Glomerular visceral epithelial cell (primary cell): ENCODE measurements at regions not wholly inside any gene's neighbourhood (a gene's known extent, or its start where the extent isn't known, plus 50 kb on each side); places are given as distances from the start of the nearest gene placed in this dataset.

Source experiments
- DNase-seq: peaks from one replicate; pipeline ENCODE4 v3.0.0-alpha.2; 2016; ENCODE audit errors: extremely low spot score

GRCh38 chr5:4228708-4229107, 633.1 kb downstream of the IRX1 start:
- DNase-seq, result no peak

DNA sequence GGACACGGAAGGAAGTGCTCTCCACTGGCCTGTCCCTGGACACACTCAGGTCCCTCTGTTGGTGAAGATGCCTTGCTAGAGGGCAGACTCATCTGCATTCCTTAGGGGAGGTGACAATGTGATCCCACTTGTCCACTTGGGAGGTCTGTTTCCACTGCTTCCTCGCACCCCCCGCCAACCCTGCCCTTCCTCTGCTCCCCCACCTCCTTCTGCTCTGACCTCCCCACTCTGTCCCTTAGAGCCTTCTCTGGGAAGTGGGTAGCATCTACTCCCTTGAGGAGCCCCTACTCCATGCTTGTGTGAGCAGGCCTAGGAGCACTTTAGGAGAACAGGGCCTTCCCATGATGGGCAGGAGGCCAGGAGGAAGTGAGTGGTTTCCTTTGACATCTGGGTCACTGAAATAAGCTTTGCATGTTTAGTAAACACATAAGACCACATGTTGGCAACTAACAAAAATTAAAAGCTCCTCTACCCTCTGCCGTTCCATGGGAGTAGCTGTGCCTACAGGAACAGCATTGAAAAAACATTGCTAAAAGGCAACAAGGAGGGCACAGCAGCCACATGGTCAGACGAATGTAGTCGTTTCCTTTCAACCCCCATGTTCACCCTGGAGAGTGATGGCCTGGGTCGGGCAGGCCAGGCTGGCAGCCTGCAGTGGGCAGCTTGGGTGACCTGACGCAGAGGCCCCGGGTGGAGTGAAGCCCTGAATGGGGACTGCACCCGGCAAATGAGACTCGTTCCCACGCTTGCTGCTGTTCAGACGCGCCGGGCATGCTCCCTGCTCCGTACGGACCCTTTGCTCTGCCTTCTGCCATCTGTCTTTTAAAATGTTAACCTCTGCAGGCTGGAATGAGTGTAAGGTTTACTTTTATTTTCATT, 634.0 kb downstream of the IRX1 start:
- DNase-seq, result no peak

DNA sequence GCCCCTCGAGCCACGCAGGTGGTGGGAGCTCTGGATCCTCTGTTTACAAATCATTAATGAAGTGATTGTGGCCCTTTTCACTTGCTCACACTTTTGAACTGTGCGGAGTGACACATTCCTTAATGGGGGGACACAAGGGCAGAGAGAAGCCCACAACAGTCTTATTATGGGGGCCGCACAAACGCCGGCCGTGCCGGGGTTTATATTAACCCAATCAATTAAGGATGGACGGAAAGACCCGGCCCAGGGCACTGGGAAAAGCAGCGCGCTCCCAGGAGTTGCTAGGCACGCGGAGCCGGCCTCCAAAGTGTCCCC, 634.8 kb downstream of the IRX1 start:
- no peak for DNase-seq

GRCh38 chr5:4230786-4231641, 635.4 kb downstream of the IRX1 start:
- no peak for DNase-seq

DNA sequence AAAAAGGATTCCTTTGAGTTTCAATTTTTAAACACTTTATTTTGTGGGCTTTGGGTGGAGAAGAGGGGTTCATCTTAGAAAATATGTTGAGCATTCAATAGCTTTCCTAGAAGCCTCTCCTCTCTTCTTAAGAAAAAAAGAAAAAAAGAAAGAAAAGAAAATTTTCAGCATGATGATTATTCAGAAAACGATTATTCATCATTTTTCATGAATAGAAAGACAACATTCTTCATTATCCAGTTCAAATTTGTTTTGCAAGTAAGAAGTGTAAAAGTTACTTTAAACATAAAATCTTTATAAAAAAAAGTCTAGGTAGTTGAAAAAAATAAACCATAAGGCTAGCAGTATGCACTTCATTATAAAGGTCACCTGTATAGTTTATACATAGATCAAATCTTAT, 636.5 kb downstream of the IRX1 start:
- DNase-seq, result no peak

- DNase-seq, result no peak
These were observed 638.0 kb downstream of the IRX1 start for GRCh38 chr5:4233671-4234070.

- no peak for DNase-seq
These were observed 648.0 kb downstream of the IRX1 start for GRCh38 chr5:4243479-4244264.

DNA sequence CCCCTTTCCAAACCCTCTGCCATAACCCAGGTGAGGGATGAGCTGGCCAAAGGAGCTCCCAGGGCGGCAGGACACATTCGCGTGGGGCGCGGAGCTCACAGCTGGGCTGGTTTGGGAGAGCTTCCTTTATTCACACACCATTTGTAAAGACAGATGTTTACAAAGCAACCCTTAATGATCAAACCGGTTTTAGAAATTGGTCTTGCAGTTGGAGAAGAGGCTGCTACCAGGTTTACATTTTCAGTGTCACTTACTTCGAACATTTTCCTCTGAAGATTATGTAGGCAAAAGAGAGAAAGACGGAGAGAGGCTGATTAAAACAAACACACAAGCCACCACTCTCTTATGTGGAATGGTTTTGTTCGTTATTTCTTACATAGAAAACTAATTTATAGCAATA, 648.7 kb downstream of the IRX1 start:
- DNase-seq, result no peak

DNA sequence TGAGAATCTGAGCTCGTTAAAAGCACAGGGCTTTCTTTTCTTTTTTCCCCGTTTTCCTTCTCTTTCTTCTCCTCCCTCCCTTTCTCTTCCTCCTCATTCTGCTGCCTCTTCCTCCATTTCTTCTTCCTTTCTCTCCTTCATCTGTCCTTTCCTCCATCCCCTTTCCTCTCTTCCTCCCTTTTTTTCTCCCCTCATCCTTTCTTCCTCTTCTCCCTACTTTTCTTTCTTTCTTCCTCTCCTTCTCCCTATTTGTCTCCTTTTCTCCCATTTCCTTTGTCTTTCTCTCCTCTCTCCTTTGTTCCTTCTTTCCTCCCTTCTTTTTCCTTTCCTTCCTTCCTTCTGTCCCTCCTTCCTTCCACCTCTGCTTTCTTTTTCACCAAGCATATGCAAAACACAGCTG, 649.4 kb downstream of the IRX1 start:
- no peak for DNase-seq

DNA sequence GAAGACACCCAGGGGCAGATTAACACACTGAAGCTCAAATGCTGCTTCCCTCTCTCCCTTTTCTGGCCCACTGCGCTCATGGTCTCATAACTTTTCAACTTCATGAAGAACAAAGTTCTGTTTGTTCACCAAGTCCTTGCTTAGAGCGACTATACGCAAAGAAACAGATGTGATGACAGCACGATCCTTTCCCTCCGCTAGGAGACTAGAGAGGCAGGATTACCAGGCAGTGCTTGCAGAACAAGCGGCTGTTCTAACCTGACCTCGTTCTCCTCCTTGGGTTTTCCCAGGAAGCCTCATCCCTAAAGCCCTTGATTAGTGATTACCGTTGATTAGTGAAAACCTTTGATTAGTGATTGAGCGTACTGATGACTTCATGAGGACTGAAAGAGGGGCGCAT, 649.9 kb downstream of the IRX1 start:
- no peak for DNase-seq

DNA sequence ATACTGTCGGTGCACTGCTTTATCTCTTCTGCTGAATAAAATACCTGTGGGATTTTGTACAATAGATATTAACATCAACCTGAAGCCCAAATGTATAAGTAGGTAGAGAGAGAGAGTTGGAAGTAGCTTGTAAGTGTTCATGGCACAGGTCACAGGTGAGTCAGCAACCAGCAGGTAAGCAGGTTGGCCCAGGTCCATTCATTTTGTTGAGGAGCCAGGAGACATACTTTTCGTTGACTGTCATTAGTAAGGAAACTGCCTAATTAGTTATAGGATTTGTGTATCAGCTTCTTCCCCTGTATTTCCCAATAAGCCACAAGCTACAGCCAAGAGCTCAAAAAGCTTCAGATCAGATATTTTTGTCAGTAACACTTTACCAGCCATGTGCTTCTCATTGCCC, 650.8 kb downstream of the IRX1 start:
- no peak for DNase-seq

DNA sequence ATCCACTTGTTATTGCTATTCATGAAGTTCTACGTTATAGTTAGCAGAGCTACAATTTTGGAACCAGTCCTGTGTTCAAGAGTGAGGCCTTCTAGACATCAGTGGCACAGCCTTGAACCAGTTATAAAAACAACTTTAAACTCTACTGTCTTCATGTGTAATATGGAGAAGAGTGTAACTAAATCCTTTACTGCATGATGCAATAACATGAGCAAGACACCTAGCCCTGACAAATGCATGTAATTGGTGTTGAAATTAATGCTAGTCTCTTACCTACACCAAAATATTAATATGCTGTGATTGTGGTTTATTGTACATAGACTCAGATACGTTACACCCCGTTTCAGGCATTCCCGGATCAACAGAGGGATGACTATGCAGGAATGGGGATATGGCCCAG, 654.6 kb downstream of the IRX1 start:
- DNase-seq, result no peak

- no peak for DNase-seq
These were observed 656.8 kb downstream of the IRX1 start for GRCh38 chr5:4252385-4252784.

- no peak for DNase-seq
These were observed 659.1 kb downstream of the IRX1 start for GRCh38 chr5:4254736-4255135.

GRCh38 chr5:4255441-4255840, 659.8 kb downstream of the IRX1 start:
- DNase-seq, result no peak

DNA sequence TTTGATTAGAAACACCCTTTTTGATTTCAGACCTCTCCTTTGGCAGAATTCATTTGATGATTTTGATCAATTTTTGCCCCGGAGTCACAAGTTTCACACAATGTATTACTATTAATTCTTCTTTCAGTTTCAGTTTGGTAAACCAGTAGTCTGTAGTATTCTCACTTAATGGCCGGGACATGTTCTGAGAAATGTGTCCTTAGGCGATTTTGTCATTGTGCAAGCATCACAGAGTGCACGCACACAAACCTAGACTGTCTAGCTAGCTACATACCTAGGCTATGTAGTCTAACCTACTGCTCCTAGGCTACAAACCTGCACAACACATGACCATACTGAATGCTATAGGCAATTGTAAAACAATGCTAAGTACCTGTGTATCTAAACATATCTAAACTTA, 662.5 kb downstream of the IRX1 start:
- no peak for DNase-seq

GRCh38 chr5:4271193-4271592, 675.6 kb downstream of the IRX1 start:
- DNase-seq, result no peak

DNA sequence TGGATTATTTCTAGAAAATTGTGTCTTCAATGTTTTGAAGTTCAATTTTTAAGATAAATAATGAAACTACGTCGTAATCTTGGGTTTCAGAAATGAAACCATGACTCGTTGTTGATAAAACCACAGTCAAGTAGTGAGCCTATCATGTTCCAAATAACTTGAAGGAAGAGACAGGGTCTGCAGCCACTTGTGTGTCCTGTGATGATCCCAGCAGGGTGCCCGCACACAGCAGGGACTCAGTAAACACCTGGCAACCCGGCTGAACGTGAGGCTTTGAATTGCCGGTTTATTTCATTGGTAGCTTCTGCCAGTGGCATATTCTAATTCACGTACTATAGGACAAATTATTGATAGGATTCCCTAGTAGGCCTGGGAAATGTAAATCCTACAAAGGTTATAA, 679.6 kb downstream of the IRX1 start:
- DNase-seq, result no peak

DNA sequence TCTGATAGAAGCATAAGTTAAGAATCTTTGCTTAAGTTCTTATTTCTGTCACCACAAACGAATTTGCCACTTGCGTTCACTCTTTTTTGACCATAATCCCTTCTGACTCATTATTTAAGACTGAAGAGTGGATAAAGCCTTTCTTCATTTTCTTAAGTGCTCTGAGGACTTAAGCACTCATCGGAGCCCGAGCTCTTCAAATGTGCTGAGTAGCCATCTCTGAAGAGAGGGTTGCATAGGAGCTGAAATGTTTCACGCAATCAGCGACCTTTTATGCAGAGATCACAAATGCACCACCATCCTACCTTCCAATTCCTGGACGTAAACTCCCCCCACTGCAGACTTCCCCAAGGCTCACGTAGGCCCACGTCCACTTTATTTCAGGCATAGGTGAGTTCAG, 699.2 kb downstream of the IRX1 start:
- DNase-seq, result no peak

GRCh38 chr5:4295663-4296339, 700.2 kb downstream of the IRX1 start:
- no peak for DNase-seq

GRCh38 chr5:4306057-4306456, 710.4 kb downstream of the IRX1 start:
- no peak for DNase-seq

DNA sequence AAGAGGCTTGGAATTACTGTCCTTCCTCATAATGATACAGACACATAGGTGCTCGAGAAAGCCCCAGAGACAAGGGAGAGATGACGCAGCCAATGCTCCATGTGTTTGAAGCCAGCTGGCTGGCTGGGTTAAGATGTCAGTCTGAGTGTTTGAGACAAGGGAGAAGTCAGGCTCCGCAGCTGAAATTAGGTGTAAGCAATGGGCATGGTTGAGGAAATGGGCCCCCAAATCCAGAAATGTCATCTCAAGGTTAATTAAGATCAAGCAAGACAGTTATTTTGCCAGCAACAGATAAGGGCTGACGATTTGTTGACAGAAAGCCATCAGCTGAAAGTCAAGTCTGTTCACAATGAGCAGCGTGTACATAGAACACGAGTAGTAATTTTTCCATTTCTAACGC, 713.4 kb downstream of the IRX1 start:
- no peak for DNase-seq
